ENCODE measurements at regions not wholly inside any gene's neighbourhood (a gene's known extent, or its start where the extent isn't known, plus 50 kb on each side); places are given as distances from the start of the nearest gene placed in this dataset.
"Not testable (repeated sequence)": the region's sequence is repeated elsewhere in the genome, so short reads cannot be mapped to it uniquely, and the experiment has no call there.

DNA sequence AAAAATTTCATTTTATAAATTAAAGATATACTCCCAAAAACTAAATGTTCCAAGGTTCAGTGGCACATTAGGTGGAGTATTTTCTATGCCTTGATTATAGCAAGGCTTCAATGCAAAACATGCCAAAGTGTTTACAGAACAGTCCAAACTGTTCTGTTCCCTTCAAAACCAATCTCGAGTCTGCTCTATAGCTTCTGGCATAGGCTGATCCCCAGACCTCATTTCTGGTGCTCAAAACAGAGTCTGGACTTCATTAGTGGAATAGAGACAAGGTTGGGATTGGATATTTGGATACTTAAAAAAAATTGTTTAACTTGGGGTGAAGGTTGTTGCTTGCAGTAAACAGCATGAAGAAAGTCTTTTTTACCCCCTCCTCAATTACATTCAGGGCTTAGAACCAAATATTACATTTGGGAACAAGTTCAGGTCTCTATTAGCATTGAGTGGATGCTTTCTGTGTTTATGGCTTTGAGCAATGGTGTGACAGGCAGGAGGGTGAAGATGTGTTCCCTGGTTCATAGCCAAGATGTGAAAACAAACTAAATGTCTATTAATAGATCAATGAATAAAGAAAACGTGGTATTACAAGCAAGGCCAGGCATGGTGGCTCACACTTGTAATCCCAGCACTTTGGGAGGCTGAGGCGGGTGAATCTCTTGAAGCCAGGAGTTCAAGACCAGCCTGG, 208.1 kb upstream of the RND3 start:
- no peak for DNase-seq

DNA sequence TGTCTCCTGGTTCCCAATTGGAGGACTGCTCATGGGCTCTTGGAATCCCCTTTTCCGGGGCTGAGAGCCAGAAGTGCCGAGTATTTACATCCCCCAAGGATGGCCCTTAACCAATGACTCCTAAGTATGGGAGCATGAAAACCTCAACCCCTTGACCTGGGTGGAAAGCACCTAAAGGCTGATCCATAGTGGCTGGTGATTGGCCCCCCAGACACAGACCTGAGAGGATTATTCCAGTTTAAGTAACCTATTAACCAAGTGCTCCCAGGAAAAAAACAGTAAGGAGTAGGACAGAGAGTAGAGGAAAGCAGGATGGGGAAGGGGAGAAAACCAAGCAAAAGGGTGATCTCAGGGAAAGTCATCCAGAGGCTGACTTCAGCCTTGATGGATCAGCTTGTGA, 206.1 kb upstream of the RND3 start:
- DNase-seq: no peak

DNA sequence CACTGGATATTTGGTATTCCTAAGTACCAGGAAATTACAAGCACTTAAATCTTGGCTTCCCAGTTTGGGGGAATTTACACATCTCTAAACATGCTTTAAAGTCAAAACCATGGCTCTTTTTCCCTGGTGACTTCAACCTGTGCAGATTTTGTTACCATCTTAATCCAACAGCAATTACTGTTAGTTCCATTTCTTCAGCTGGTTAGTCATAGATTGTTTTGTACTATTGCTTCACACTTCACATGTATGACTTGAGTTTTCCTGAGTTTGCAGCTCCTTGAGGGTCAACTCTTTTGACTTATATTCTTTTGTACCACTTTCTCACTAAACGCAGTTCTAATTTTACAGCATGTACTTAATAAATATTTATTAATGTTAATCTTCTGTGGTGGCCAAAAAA, 203.4 kb upstream of the RND3 start:
- no peak for DNase-seq

DNA sequence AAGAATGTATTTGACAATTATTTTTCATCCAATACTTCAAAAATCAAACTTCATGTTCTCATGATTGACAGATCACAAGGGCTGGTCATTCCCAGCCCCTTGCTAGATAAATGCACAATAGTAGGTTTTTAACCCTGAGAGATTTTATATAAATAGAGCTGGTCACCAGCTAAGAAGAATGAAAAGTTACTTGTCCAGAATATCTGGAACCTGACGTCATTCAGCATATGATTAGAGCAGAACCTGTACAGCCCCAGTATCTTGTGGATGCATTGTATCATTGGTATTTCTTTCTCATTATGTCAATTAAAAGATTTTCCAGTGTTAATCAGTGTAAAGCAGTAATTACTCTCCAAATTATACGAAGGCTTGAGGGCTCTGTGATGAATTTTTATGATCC, 202.8 kb upstream of the RND3 start:
- DNase-seq: no peak

DNA sequence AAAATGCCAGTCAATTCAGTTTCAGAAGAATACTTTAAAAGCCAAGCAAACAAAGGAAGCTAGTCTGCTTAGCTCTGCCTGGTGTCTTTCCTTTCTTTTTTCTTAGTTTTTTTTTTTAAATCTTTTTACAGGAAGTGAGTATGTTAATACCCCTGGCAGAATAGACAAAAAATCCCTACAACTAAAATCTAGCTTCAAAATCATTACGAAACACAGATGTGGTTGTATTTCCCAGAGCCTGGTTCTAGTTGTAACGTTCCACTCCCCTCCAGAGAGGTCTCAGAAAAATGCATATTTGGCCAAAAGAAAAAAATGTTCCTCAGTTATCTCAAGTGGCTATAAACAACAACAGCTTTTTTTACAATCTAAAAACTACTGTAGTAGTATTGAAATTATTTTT, 202.1 kb upstream of the RND3 start:
- DNase-seq: no peak

DNA sequence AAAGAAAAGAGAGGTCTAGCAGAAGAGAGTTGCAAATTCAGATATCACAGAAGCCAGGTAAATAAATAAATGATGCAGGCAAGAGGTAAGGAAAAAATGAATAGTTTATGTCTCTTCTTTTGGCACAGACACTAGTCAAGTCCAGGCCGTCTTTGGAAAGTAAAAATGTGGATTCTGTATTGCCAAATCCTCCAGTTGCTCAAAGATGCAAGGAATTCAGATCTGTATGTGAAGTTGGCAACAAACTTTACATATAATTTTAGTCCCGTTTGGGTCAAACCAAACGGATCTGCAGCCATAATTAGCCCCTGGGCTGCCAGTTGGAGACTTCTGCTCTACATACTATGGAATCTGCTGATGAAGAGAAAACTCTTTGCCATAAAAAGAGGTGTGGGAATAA, 200.5 kb upstream of the RND3 start:
- no peak for DNase-seq

DNA sequence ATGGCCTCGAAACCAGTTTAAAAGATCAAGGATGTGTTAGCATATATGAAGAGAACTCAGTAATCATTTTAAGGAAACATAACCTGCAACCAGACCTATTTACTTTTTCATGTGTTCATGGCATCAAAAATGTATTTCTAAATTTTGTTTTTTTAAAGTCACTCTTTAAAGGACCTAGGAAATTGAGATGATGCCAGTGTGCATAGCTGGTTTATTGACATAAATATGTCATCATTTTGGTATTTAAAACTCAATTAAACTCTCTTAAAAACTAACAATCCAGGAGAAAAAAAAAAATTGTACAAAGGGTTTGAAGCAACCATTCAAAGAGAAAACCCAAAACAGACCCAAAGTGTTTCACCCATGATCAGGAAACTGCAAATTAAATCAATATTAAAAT, 198.9 kb upstream of the RND3 start:
- DNase-seq: no peak

DNA sequence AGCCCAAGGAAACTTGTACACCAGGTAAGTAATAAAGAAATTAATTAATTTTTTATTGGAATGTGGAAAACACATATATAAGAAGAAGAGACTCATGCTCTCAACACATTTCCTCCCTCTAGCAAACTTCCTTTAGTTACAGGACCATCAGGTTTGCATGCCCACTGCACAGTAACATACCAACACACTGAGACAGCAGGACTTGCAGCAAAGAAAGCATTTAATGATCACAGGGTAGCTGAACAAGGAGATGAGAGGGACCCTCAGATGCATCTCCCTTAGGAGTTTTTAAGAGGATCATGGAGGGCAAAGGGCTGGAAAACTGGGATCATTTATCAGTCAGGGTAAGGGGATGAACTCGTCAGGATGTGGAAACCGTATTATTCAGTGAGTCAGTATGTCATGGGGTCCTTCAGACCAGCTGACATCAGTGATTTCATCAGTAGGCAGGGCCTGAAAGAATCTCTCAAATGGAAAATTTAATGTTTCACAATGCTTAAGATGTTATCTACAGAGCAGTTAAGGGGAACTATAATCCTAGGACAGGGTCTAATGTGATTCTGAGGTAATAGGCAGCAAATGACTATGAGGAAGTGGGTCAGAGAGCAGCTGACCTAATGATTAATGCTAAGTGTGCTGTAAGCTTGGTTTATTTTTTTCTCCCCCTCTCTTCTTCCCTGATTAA, 193.8 kb upstream of the RND3 start:
- no peak for DNase-seq

DNA sequence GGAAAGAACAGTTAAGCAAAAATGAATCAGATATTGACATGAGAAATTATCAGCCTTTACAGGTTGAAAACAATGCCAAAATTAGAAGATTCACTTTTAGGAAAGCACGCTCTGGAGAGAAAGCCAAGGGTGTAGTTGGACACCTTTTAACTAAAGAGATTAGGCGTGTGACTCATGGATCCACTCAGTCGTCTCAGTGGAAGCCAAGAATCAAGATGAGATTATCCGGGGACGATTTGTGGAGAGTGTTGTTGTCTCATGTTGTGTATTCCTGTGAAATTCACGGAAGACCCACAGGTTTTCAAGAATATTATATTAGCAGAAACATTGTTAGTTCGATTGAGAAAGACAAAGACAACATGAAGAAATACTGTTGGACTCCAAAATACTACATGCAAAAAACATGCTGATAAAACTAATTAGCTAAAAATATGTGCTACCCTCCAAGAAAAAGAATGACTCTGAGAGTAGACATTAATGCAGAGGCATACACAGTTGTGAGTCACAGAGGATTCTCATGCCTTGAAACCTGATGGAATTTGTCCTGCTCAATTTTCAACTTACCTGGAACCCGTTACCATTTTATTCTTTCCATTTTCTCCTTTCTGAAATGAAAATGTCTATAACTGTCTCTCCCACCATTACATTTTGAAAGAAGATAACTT, 192.1 kb upstream of the RND3 start:
- no peak for DNase-seq

DNA sequence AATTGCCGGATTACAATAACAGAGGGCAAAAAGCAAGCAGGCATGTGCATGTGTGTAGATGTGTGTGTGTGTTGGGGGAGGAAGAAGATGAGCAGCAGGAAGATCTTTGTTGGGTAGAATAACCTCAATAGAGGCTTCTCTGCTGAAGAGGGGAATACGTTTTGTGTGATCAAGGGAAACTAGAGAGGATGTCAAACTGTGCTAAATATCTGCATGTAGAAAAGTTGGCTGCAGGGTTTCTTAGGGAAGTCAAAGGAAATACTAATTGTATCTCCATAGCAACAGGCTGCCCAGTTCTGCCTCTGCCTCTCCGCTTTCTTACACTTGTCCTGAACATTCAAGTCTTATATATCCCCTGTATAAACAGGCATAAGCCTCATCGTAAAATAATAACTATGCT, 190.1 kb upstream of the RND3 start:
- DNase-seq: no peak

DNA sequence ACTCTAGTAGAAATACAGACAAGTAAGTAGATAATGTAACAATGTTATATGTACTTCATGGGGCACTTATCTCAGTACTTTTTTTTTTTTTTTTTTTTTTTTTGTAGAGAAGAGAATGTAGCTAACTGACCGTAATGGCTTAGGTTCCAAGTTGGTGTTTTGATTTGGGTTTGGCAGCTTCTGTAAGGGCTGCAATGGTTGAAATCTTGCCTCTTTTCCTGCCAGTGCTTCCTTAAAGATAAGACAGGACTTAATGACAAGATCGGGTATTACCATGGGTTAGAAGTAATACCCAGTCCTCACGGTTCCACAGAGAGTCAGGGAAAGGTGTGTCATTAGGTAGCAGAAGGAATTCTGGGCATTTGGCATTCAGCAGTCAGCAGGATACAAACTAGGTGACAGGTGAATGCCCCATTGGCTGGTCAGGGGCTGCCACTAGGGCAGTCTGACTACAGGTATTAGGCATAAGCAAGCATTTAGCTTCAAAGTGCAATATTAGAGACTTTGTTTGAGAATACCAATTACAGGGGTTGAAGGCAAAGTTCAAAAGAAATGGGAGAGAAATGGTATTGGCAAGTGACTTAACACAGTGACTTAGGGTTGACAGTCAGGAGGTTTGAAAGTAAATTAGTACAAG, 189.4 kb upstream of the RND3 start:
- no peak for DNase-seq

DNA sequence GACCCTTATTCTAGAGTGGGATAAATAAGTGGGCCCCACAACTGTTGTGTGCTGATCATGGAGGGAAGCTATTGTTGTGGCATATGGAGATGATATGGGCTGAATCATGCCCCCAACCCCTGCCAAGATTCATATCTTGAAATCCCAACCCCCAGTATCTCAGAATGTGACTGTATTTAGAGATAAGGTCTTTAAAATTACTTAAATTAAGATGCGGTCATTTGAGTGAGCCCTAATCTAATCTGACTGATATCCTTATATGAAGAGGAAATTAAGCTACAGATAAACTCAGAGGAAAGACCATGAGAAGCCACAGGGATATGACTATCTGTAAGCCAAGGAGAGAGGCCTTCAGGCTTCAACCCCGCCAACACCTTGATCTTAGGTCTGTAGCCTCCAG, 188.3 kb upstream of the RND3 start:
- DNase-seq: no peak

DNA sequence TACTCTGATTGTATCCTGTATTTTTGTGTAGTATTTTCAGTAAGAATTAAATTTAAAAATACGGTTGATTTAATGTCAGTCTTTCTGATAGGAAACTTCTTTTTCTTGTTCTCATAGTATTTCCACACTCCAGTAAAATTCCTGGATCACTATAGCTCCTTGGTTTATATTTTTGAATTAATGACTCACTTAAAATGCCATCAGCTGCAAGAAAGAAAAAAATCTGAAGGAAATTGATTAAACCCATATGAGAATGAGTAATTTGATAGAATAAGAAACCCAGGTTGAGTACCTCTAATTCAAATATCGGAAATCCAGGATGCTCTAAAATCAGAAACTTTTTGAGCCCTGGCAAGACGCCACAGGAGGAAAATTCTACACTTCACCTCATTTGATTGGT, 186.8 kb upstream of the RND3 start:
- no peak for DNase-seq

DNA sequence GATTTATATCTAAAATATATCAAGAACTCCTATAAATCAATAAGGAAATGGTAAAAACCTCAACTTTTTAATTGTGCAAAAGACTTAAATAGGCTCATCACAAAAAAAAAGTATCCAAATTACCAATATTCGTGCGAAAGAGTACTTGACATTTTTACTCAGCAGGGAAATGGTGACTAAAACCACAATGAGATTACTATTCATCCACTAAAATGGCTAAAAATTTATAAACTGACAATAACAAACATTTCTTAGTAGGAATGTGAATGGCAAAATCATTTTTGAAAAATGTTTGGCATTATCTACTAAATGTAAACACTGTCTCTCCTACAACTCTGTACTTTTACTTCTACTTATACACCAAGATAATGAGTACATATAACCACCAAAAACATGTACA, 184.8 kb upstream of the RND3 start:
- no peak for DNase-seq

DNA sequence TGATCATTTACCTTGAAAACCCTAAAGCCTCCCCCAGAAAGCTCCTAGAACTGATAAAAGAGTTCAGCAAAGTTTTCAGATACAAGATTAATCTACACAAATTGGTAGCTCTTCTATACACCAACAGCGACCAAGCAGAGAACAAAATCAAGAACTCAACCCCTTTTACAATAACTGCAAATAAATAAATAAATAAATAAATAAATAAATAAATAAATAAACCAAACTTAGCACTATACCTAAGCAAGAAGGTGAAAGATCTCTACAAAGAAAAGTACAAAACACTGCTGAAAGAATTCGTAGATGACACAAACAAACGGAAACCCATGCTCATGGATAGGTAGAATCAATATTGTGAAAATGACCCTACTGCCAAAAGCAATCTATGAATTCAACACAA, 182.0 kb upstream of the RND3 start:
- DNase-seq: no peak

DNA sequence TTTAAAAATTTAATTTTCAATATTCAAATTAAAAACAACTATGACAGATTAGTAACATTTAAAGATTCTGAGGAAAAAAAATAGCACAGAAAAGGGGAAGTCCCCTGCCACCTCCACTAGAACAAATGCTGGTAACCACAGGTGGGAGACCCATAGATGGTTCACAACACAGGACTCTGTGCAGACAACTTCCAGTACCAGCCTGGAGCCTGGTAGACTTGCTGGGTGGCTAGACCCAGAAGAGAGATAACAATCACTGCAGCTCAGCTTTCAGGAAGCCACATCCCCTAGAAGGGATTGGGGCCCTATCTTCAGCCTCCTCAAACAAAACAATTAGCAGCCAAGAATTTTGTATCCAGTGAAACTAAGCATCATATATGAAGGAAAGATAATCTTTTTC, 179.6 kb upstream of the RND3 start:
- DNase-seq: not testable (repeated sequence)

DNA sequence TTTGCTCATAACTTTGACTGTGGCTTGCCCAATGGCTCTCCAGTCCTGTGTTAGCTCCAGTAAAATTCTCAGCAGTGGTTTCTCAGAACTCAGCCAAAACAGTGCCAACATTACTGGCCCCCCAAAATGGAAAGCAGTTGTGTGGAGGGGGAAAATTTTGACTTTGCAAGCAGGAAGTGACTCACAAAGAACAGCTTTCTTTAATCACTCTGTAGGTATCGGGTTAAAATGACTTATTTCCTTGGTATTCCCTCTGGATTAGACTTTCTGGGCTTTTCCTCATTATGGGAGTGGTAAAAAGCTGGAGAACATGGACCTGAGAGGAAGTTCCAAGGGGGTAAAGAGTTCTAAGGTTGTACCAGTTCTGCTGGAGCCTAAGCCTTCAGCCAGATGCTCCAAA, 175.7 kb upstream of the RND3 start:
- no peak for DNase-seq

DNA sequence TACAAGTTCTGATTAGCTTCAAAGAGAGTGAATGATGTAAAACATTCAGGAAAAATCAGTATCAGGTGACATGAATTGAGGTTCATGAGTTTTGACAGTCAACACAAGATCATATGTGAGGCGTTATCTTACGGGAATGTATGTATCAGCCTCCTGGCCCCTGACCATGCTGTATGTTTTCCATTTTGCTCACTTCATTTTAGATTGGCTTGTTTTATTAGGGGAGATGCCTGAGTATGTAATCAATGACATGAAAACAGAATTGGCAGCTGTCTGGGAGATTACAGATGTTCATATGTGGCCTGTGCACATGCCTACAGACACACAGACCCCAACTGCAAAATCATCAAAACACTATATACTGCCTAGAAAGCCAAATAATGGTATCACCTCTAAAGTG, 168.5 kb upstream of the RND3 start:
- DNase-seq: no peak

DNA sequence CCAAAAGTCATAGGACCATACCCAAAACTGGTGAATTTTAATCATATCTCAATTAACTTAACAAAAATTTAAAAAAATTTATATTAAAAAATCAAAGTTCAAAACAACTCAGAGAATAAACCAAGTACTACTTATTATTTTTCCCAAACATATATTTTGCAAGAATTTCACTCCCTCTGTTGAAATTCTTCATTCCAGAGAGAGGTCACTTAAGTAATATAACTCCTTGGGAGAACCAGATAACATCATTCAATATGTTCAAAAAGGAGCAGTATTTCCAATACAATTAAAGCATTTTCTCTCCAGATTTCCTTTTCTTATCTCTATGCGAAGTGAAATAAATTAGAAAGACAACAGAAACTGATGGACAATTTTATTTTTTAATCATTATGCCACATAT, 165.9 kb upstream of the RND3 start:
- DNase-seq: no peak

DNA sequence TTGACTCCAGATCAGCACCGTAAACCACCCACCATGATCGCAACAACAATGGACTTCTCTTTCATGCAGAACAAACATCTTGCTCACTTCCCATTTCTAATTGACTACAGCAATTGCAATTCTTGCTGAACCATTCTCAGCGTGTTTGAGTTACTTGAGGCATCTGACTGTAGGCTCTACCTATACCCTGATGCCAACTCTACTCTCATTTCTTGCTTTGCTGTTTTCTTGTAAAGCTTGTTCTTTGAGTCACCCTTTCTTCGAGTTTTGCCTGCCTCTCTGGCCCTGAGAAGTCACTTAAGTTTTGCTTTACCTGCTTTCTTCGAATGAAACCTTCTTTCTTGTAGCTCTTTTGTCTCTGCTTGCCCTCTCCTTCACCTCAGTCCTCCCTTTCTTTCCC, 160.5 kb upstream of the RND3 start:
- no peak for DNase-seq

DNA sequence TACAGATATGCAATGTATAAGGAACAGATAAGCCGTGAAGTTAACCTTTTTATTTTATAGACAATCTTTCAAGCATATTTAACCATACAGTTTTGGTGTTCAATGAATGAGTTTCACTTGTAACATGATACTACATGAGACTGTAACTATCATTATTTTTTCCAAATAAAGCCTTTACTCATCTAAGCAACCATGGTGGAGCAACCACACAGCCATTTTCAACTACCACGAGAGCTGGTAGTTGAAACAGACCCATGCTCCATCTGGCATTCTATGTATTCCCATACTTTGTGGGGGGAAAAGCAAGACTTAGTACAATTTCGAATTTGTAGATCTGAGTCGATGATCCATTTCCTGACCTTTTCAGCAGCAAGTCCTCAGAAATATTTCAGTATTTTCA, 159.3 kb upstream of the RND3 start:
- no peak for DNase-seq

DNA sequence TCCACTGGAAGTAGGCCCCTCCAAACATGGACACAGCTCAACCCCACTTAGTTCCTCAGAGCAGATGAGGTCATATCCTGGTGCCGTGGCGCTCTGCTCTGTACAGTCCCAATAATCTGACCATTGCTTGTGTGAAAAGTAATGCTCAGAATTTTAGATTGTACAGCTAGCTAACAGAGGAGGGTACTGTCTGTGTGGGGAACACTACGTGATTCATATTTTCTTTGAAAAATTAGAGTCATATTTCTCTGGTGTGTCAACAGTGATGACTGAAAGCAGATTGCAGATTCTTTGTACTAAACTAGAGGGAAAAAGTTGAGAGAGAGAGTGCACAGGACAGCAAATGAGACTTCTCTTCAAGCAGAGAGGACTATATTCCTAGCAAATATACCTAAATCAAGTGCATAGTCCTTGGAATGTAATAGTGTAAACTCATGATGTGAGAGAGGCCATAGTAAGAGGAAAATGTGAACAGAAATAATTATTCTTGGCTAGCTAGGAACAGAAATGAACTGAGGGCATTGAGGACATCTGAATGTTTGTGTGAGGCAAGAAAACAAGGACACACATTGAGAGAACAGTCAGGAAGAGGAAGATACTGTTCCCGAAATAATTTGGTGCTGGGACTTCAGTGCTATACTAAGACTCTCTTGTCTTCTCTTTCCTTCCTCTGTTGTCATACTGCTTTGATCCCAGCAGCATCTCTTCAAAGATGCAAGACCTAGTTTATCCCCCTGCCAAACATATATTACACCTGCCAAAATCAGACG, 157.0 kb upstream of the RND3 start:
- DNase-seq: no peak

DNA sequence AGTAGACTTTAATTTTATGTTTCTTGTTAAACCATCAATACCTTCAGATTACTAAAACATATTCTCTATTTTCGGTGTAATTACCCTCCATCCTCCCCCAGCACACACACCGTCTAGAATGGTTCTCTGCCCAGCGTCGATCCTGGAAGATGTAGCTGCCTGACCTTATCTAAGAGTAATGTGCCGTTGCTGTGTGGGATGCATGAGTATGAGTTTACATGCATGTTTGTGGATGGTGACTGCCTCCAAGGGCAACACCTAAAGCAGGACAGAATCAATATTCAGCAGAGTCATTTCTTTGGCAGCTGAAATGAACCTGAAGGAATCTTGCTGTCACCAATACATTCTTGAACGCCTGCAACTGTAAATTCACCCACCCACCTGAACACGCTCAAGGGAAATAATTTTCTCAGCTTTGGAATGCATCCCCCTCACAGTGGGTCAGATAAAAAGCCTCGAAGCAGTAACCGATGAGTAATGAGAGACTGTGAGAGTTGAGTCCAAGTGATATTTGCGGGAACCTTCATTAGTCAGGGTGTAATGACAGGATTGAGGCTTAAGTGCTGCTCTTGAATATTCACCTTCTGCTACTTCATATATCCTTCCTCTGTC, 155.8 kb upstream of the RND3 start:
- DNase-seq: no peak
